ENCODE measurements at regions not wholly inside any gene's neighbourhood (a gene's known extent, or its start where the extent isn't known, plus 50 kb on each side); places are given as distances from the start of the nearest gene placed in this dataset.

GRCh38 chr16:49951574-49952195 lies 73.3 kb upstream of the CNEP1R1 start:
- Histone ChIP-seq H3K4me1 (no peaks in the 10 kb centered on the region), H3K9ac (ENCODE audit: low read depth in 2 of 2, low read length in 2 of 2) (no peak overlapping the region), H3K27ac (no peak overlapping the region), H3K4me3 (no peak overlapping the region), H3K27me3 (no peaks in the 10 kb centered on the region), H3K9me3 (no peaks in the 10 kb centered on the region), H3K36me3 (no peaks in the 10 kb centered on the region)
- intact Hi-C loops (cut with DNase I) = no loop called here
- TF ChIP-seq CTCF (IDR thresholded peaks at IDR 0.05) = no peak
- DNase-seq = no peak

GRCh38 chr16:49952386-49952785 lies 72.6 kb upstream of the CNEP1R1 start:
- Histone ChIP-seq H3K4me3 (no peak overlapping the region), H3K9me3 (no peaks in the 10 kb centered on the region), H3K4me1 (no peaks in the 10 kb centered on the region), H3K27ac (no peak overlapping the region), H3K9ac (ENCODE audit: low read depth in 2 of 2, low read length in 2 of 2) (no peak overlapping the region), H3K27me3 (no peaks in the 10 kb centered on the region), H3K36me3 (no peaks in the 10 kb centered on the region)
- TF ChIP-seq CTCF (IDR thresholded peaks at IDR 0.05) = no peak
- DNase-seq = no peak
- intact Hi-C loops (cut with DNase I) = no loop called here

- Histone ChIP-seq H3K4me1 (no peaks in the 10 kb centered on the region), H3K36me3 (no peaks in the 10 kb centered on the region), H3K4me3 (no peak overlapping the region), H3K9me3 (no peaks in the 10 kb centered on the region), H3K9ac (ENCODE audit: low read depth in 2 of 2, low read length in 2 of 2) (no peak overlapping the region), H3K27ac (no peak overlapping the region), H3K27me3 (no peaks in the 10 kb centered on the region)
- no peak for TF ChIP-seq CTCF (IDR thresholded peaks at IDR 0.05)
- intact Hi-C loops (cut with DNase I) = no loop called here
- DNase-seq = no peak
Measured at GRCh38 chr16:49953090-49953489, 71.9 kb upstream of the CNEP1R1 start.

GRCh38 chr16:49955858-49956257 lies 69.2 kb upstream of the CNEP1R1 start:
- H3K27me3 ChIP-seq = no peaks in the 10 kb centered on the region
- no peaks in the 10 kb centered on the region for H3K4me1 ChIP-seq
- intact Hi-C loops (cut with DNase I) = no loop called here
- H3K9me3 ChIP-seq = no peaks in the 10 kb centered on the region
- H3K4me3 ChIP-seq = no peak overlapping the region
- DNase-seq = no peak
- TF ChIP-seq CTCF (IDR thresholded peaks at IDR 0.05) = no peak
- no peak overlapping the region for H3K27ac ChIP-seq
- no peak overlapping the region for H3K9ac ChIP-seq (ENCODE audit: low read depth in 2 of 2, low read length in 2 of 2)
- no peaks in the 10 kb centered on the region for H3K36me3 ChIP-seq

- H3K27me3 ChIP-seq = no peaks in the 10 kb centered on the region
- H3K9ac ChIP-seq (ENCODE audit: low read depth in 2 of 2, low read length in 2 of 2) = no peak overlapping the region
- no peak overlapping the region for H3K27ac ChIP-seq
- H3K36me3 ChIP-seq = no peaks in the 10 kb centered on the region
- no peak for TF ChIP-seq CTCF (IDR thresholded peaks at IDR 0.05)
- intact Hi-C loops (cut with DNase I) = no loop called here
- no peak for DNase-seq
- H3K4me3 ChIP-seq = no peak overlapping the region
- no peaks in the 10 kb centered on the region for H3K9me3 ChIP-seq
- no peaks in the 10 kb centered on the region for H3K4me1 ChIP-seq
Measured at GRCh38 chr16:49956915-49957314, 68.1 kb upstream of the CNEP1R1 start.
